ENCODE measurements at regions not wholly inside any gene's neighbourhood (a gene's known extent, or its start where the extent isn't known, plus 50 kb on each side); places are given as distances from the start of the nearest gene placed in this dataset.

DNA sequence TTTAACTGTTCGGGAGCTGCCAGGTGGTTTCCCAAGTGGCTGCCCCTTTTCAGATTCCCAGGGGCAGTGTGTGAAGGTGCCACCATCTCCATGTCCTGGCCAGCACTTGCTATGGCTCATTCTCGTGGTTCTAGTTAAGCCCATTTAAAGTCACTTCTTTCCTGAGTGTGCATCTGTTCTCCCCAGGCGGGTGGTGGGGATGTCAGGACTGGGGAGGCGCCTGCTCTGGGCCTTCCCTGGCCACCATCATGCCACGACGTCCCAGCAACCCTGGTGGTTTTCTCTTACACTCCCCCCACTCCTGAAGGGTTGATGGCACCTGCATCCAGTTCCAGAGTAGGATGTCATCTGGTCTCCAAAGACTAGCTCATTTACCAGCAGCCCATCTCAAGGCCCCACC lies 56.8 kb upstream of the TAMM41 start:
- Histone ChIP-seq H3K27ac (ENCODE audit: low read depth, low read length) (no peak overlapping the region), H3K27me3 (ENCODE audit: control insufficient read depth, insufficient read depth, low read length, poor library complexity, severe bottlenecking) (no peaks in the 10 kb centered on the region), H3K36me3 (ENCODE audit: control insufficient read depth, insufficient read depth, low read length) (no peaks in the 10 kb centered on the region), H3K4me3 (ENCODE audit: low read length) (no peak overlapping the region), H3K9me3 (ENCODE audit: control insufficient read depth, low read length) (no peaks in the 10 kb centered on the region), H3K9ac (ENCODE audit: extremely low read depth, low read length, poor library complexity, severe bottlenecking) (no peak overlapping the region), H3K4me1 (ENCODE audit: control insufficient read depth, insufficient read depth, low read length) (no peaks in the 10 kb centered on the region)
- no peak overlapping the region for H3K4me3 Mint-ChIP-seq
- H3K36me3 Mint-ChIP-seq (ENCODE audit: low read depth) = no peaks in the 10 kb centered on the region
- no peaks in the 10 kb centered on the region for H3K27me3 Mint-ChIP-seq (ENCODE audit: insufficient read depth)
- no peak for DNase-seq
- no peaks in the 10 kb centered on the region for H3K9me3 Mint-ChIP-seq
- 86% methylated on average over 4 to 6 of the region's 6 CpGs for WGBS, 2 experiments (ENCODE audit: insufficient coverage in 1 of 2, insufficient read length in 1 of 2)
- no peak overlapping the region for H3K27ac Mint-ChIP-seq
- H3K4me1 Mint-ChIP-seq = no peaks in the 10 kb centered on the region
- TF ChIP-seq, protein P1, sequence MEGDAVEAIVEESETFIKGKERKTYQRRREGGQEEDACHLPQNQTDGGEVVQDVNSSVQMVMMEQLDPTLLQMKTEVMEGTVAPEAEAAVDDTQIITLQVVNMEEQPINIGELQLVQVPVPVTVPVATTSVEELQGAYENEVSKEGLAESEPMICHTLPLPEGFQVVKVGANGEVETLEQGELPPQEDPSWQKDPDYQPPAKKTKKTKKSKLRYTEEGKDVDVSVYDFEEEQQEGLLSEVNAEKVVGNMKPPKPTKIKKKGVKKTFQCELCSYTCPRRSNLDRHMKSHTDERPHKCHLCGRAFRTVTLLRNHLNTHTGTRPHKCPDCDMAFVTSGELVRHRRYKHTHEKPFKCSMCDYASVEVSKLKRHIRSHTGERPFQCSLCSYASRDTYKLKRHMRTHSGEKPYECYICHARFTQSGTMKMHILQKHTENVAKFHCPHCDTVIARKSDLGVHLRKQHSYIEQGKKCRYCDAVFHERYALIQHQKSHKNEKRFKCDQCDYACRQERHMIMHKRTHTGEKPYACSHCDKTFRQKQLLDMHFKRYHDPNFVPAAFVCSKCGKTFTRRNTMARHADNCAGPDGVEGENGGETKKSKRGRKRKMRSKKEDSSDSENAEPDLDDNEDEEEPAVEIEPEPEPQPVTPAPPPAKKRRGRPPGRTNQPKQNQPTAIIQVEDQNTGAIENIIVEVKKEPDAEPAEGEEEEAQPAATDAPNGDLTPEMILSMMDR (conservative IDR thresholded peaks at IDR 0.05) = no peak

DNA sequence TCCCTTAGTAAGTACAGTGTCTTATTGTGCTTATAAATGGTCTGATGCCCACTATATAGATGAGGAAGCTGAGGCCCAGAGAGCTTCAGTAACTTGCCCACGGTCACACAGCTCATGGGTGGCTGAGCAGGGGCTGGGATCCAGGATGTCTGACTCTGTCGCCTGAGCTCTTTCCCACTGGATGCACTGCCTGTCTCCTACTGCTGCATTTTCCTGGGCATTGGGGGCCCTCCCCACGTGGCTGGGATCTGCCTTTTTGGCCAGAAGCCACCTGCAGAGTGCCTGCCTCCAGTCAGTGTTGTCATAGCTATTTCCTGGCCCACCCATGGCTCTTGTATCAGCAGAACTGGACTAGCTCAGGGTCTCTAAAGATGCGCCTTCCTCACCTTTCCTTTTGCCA lies 57.5 kb upstream of the TAMM41 start:
- 74% methylated on average over 4 of the region's 4 CpGs for WGBS, 2 experiments (ENCODE audit: insufficient coverage in 1 of 2, insufficient read length in 1 of 2)
- no peak overlapping the region for H3K27ac Mint-ChIP-seq

DNA sequence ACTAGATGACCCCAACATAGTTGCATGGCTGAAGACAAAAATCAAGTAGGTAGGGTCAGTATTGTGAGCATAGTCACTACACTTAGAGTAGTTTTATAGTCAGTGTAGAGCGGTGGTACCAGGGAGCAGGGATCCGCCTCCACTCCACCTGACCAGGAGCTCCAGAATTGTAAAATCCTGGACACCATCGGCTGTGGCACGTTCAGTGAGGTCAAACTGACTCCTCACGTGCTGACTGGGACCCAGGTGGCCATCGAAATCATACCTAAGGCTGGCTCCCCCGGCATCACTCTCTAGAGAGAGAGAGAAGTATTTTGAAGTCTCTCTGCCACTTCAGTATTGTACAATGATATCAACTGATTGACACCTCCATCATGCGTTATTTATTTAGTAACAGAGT lies 59.7 kb upstream of the TAMM41 start:
- DNase-seq = no peak
- Mint-ChIP-seq H3K9me3 (no peaks in the 10 kb centered on the region), H3K27me3 (ENCODE audit: insufficient read depth) (no peaks in the 10 kb centered on the region), H3K36me3 (ENCODE audit: low read depth) (no peaks in the 10 kb centered on the region), H3K4me3 (no peak overlapping the region), H3K4me1 (no peaks in the 10 kb centered on the region), H3K27ac (no peak overlapping the region)
- no peaks in the 10 kb centered on the region for H3K36me3 ChIP-seq (ENCODE audit: control insufficient read depth, insufficient read depth, low read length)
- no peak overlapping the region for H3K27ac ChIP-seq (ENCODE audit: low read depth, low read length)
- H3K4me3 ChIP-seq (ENCODE audit: low read length) = no peak overlapping the region
- H3K9ac ChIP-seq (ENCODE audit: extremely low read depth, low read length, poor library complexity, severe bottlenecking) = no peak overlapping the region
- no peaks in the 10 kb centered on the region for H3K9me3 ChIP-seq (ENCODE audit: control insufficient read depth, low read length)
- no peaks in the 10 kb centered on the region for H3K4me1 ChIP-seq (ENCODE audit: control insufficient read depth, insufficient read depth, low read length)
- 91 to 96% methylated on average over 7 to 8 of the region's 8 CpGs for WGBS, 2 experiments (ENCODE audit: insufficient coverage in 1 of 2, insufficient read length in 1 of 2)
- TF ChIP-seq, protein P1 (conservative IDR thresholded peaks at IDR 0.05) = no peak
- no peaks in the 10 kb centered on the region for H3K27me3 ChIP-seq (ENCODE audit: control insufficient read depth, insufficient read depth, low read length, poor library complexity, severe bottlenecking)

More for the DNA sequence above, 57.5 kb upstream of the TAMM41 start:
- TF ChIP-seq, protein P1 (conservative IDR thresholded peaks at IDR 0.05) = no peak
- Mint-ChIP-seq H3K4me3 (no peak overlapping the region), H3K27me3 (ENCODE audit: insufficient read depth) (no peaks in the 10 kb centered on the region), H3K9me3 (no peaks in the 10 kb centered on the region), H3K4me1 (no peaks in the 10 kb centered on the region), H3K36me3 (ENCODE audit: low read depth) (no peaks in the 10 kb centered on the region)
- no peaks in the 10 kb centered on the region for H3K36me3 ChIP-seq (ENCODE audit: control insufficient read depth, insufficient read depth, low read length)
- no peak overlapping the region for H3K27ac ChIP-seq (ENCODE audit: low read depth, low read length)
- no peak for DNase-seq
- no peak overlapping the region for H3K4me3 ChIP-seq (ENCODE audit: low read length)
- no peaks in the 10 kb centered on the region for H3K4me1 ChIP-seq (ENCODE audit: control insufficient read depth, insufficient read depth, low read length)
- H3K9ac ChIP-seq (ENCODE audit: extremely low read depth, low read length, poor library complexity, severe bottlenecking) = no peak overlapping the region
- no peaks in the 10 kb centered on the region for H3K27me3 ChIP-seq (ENCODE audit: control insufficient read depth, insufficient read depth, low read length, poor library complexity, severe bottlenecking)
- no peaks in the 10 kb centered on the region for H3K9me3 ChIP-seq (ENCODE audit: control insufficient read depth, low read length)
